Activated CD4-positive, CD25-positive, alpha-beta regulatory T cell treated with anti-CD3 and anti-CD28 coated beads, Interleukin-2, amount 50 U/mL, for 24 hours (primary cell): ENCODE measurements at regions not wholly inside any gene's neighbourhood (a gene's known extent, or its start where the extent isn't known, plus 50 kb on each side); places are given as distances from the start of the nearest gene placed in this dataset.

Experiments used
- ATAC-seq, 2 donors: fragments of 150-1000 bp; cut with Tn5 transposase; one replicate each; pipeline ENCODE4 v1.10.0; 2021; ENCODE audit warnings: mild to moderate bottlenecking in 1 of 2, moderate library complexity in 1 of 2

- no peak for ATAC-seq
Observed at GRCh38 chr1:209249785-209250440, 333.6 kb upstream of the CAMK1G start.

DNA sequence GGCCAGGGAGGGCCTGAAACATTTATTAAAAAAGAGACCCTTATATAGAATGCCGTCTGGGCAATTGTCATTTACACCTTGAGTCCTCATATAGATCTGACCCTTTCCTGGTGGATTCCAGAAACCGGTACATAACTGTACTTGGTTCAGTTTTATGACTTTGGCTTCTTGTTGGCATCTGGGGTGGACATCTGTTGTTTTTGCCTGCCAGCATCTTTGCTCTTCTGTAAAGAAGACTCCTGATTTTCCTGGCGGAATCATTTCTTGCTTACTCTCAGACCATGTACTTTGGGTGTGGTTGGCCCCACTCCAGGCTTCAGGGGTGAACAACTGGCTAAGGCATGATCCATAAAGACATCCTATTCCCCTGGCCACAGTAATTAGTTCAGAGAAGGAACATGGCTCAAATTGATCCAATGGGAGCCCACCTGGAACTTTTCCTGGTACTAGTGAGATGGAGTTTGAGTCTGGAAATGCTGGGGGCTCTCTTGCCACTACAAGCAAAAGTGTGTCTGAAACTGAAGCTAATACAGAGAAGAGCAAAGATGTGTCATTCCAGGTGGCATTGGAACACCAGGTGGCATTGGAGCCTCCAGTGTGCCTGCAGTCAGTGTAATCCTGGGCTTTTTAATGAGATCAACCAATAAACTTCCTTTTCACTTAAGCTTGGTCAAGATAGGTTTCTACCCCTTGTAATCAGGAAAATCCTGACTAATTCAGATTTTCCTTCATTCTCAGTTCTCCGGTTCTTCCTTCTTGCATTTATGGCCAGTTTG, 332.5 kb upstream of the CAMK1G start:
- ATAC-seq, result no peak

- no peak for ATAC-seq
Observed at GRCh38 chr1:209256766-209257350, 326.7 kb upstream of the CAMK1G start.

DNA sequence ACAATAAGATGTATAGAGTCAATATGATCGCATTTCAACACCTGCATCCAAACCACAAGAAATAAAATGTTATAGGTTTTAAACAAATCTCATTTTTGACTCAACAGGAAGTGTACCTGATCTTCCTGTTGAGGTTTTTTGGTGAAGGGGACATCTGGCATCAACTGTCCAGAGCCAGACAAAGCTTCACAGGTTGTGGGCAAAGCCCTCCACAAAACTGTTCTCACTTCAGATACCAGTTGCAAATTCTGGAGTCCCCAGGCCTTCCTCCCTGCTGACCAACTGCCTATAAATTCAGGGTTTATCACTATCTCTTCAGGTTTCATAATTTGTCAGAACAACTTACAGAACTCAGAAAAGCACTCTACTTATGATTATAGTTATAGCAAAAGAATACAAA, 326.1 kb upstream of the CAMK1G start:
- ATAC-seq, result no peak

- ATAC-seq, result no peak
Observed at GRCh38 chr1:209260136-209260535, 323.4 kb upstream of the CAMK1G start.

DNA sequence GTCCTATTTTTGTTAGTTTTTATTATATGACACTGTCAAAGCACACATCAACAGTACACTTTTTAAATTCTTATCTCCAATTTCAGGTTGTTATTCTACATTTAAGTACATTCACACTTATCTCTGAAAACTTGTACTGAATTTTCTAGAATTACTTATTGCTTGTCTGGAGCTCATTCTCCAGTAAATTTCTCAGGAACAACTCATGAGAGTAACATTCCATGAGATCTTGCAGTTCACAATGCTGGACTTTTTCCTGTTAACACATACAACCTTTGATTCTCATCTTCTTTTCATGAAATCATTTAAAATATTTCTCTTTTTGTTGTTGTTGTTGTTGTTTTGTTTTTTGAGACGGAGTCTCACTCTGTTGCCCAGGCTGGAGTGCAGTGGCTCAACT, 320.9 kb upstream of the CAMK1G start:
- no peak for ATAC-seq

DNA sequence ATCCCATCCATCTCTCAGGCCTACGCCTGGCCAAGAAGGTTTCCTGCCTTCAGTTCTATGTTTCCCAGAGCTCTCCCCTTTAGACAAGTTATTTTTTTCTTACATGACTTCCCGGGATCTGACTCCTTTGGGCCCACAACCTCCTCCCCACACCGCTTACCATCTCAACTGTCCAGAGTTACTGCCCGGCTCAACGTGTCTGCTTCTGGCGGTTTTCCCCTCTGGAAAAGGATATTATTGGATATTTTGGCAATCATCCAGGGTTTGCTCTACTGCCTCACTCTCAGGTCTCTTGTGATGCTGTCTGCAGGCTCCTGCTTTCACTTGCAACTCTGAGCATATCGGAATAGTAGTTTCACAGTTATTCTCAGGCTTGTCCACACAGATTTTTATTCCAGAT, 318.2 kb upstream of the CAMK1G start:
- no peak for ATAC-seq

GRCh38 chr1:209266590-209267205, 316.8 kb upstream of the CAMK1G start:
- no peak for ATAC-seq

DNA sequence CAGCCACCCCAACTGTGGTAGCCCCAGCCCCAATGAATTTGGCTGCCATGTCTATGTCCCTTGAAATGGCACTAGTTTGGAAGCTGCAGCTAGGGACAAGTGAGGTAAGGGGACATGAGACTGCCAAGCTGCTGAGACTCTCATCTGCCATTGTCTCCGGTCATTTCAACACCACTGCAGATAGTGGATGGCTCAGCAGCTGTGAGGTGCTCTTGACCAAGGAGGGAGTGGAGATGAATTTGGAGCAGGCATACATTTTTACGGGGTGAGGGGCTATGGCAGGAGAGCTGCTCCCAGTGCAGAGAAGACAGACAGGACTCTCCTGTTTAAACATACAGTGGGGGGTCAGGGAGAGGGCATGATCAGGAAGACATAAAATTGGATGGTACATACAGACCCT, 315.5 kb upstream of the CAMK1G start:
- ATAC-seq, result no peak

GRCh38 chr1:209268479-209268878, 315.0 kb upstream of the CAMK1G start:
- no peak for ATAC-seq

DNA sequence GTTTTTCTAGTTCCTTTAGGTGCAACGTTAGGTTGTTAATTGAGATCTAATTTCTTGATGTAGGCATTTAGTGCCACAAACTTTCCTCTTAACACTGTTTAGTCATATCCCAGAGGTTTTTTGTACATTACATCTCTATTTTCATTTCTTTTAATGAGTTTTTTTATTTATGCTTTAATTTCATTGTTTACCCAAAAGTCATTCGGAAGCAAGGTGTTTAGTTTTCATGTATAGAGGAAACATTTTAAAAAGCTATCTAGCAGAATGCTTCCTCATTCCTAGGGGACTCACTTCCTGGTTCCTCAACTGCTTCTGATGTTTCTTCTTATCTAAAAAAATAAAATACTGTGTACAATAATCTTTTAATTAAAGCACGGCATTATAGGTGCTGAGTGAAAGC, 307.2 kb upstream of the CAMK1G start:
- no peak for ATAC-seq

DNA sequence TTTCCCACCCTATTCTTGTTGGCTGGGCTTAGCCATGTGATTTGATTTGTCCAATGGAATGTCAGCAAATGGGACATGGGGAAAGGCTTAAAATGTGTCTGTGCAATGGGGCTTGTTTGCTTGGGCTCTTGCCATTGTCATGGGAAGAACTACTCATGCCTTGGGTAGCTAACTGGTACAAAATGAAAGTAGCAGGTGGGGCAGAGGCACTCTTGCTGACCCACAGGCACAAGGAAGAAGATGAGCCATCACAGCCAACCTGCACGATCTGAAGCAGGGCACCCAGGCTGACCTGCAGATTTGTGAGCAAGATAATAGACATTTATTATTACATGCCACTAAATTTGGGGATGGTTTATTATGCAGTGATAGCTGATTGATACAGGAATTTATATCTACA, 305.9 kb upstream of the CAMK1G start:
- ATAC-seq, result no peak

DNA sequence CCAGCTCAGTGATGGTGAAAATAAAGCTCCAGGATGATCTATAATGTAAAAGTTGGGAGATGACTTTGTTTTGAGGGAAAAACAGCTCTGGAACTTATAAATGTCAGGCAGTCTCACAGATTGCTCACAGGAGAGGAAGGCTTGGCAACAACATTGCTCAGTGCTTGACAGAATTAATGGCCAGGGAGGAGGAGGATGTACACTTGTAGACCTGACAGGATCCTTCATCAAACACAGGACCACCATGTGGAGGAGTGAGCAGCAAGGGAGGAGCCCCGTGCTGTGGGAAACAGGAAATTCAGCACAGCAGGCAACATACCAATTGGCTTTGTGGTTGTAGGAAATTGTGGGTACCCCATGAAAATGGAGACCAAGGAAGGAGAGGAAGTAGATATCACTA, 291.8 kb upstream of the CAMK1G start:
- no peak for ATAC-seq

- no peak for ATAC-seq
Observed at GRCh38 chr1:209302779-209303568, 280.5 kb upstream of the CAMK1G start.

DNA sequence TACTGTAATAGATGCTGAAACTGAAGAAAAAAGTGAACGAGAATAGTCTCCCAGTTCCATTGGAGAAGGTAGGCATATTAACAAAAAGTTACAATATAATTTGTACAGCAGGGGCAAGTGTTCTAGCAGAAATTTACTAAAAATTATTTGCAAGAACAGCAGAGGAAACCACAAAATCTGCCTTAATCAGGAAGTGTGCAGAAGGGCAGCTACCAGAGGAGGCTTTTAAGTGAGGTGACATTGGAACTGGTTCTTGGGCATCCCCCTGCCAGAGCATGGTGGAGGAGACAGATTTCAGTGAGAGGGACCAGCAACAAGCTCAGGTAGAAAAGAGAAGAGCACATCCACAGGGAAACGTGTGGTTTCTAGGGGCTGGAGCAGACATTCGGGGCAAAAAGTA, 279.3 kb upstream of the CAMK1G start:
- no peak for ATAC-seq

GRCh38 chr1:209305221-209305954, 278.1 kb upstream of the CAMK1G start:
- no peak for ATAC-seq

GRCh38 chr1:209307846-209308245, 275.7 kb upstream of the CAMK1G start:
- no peak for ATAC-seq

- ATAC-seq, result no peak
Observed at GRCh38 chr1:209309198-209309597, 274.3 kb upstream of the CAMK1G start.

- no peak for ATAC-seq
Observed at GRCh38 chr1:209311770-209312169, 271.7 kb upstream of the CAMK1G start.

- no peak for ATAC-seq
Observed at GRCh38 chr1:209316929-209317328, 266.6 kb upstream of the CAMK1G start.

DNA sequence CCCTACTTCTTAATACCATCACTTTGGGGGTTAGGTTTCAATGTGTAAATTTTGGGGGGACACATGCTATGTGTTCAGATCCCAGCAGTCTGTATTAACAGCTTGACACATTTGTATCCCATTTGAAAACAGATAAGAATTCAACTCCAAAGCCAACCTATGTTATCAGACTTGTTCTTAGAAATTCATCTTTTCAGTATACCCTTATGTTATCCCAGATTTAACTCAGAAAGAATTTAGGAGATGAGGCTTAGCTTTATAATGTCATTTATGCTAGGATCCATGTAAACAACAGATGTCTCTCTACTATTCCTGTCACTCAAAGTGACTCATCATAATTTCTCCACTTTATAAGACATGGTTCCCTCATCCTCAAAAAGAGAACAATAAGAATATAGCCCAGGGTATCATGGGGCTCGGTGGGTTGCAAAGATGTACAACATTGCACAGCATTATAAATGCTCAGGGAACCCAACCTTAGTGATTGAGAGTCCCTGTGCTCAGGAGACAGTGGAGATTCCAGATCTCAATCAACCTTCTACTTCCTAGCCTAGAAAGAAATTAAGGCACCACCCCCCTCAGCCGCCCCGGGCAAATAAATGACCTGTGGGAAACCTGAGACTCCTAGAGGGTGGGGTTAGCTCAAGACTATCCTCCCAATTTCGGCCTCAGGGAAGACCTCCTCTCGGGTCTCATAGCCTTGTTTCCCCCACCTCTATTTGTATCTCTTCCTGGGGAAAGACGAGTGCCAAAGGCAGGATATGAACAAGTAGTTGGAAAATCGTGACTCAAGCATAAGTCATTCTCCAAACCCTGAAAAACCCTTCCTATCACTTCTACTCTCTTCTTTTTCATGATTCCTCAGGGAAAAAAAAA, 265.1 kb upstream of the CAMK1G start:
- no peak for ATAC-seq
